Esophagus squamous epithelium (tissue), 5 donors: ENCODE measurements at regions not wholly inside any gene's neighbourhood (a gene's known extent, or its start where the extent isn't known, plus 50 kb on each side); places are given as distances from the start of the nearest gene placed in this dataset.

Experiments
- DNase-seq: peaks from one replicate; lab custom pipeline; 2025; lab: John Stamatoyannopoulos, UW
- H3K27ac ChIP-seq, 4 donors: fragments of 200-600 bp; sonication (generic); one replicate each; pipeline ENCODE4 v1.5.1; 2016 to 2019; ENCODE audit warnings: mild to moderate bottlenecking in 1 of 4
- H3K27me3 ChIP-seq, 4 donors: fragments of 200-600 bp; sonication (generic); 1 replicate in 3 of 4; 2 replicates in 1 of 4; pipeline versions ENCODE4 v1.5.1 to v1.6.0; 2017 to 2021; ENCODE audit warnings: antibody characterized with exemption in 1 of 4
- H3K36me3 ChIP-seq, 3 donors: fragments of 200-600 bp; sonication (generic); one replicate each; pipeline ENCODE4 v1.5.1; 2016 to 2019
- H3K4me1 ChIP-seq, 3 donors: fragments of 200-600 bp; sonication (generic); one replicate each; pipeline ENCODE4 v1.5.1; 2017 to 2019
- H3K4me3 ChIP-seq, 4 donors: fragments of 200-600 bp; sonication (generic); 1 replicate in 3 of 4; 2 replicates in 1 of 4; pipeline ENCODE4 v1.5.1; 2016 to 2019; ENCODE audit warnings: mild to moderate bottlenecking in 2 of 4, moderate library complexity in 1 of 4
- H3K9me3 ChIP-seq, 3 donors: fragments of 200-600 bp; sonication (generic); one replicate each; pipeline ENCODE4 v1.5.1; 2016 to 2019
- CTCF ChIP-seq, 6 experiments: fragments of 450-650 bp in 4 of 6; fragments of 200-600 bp in 2 of 6; sonication (generic) in 2 of 6; IDR thresholded peaks; one replicate each; pipeline ENCODE4 v1.5.1; 2016 to 2019; ENCODE audit warnings: antibody characterized with exemption in 6 of 6, mild to moderate bottlenecking in 4 of 6, moderate library complexity in 4 of 6
- POLR2A ChIP-seq, 4 donors: fragments of 450-650 bp; IDR thresholded peaks; one replicate each; pipeline ENCODE4 v1.6.1; 2017; ENCODE audit warnings: antibody characterized with exemption in 4 of 4, mild to moderate bottlenecking in 4 of 4, moderate library complexity in 3 of 4
- WGBS, 2 donors: methylation state at CpG; one replicate each; pipeline ENCODE4 v1.1.5; 2018; 5-methylcytosine and 5-hydroxymethylcytosine counted together
- intact Hi-C: fragments of 100-400 bp; cut with DNase I; formaldehyde crosslinking; loops from one replicate; pipeline ENCODE4 v1.15.0; 2022
- donor health status: DM: yes; HTN: yes; CAD: no.

DNA sequence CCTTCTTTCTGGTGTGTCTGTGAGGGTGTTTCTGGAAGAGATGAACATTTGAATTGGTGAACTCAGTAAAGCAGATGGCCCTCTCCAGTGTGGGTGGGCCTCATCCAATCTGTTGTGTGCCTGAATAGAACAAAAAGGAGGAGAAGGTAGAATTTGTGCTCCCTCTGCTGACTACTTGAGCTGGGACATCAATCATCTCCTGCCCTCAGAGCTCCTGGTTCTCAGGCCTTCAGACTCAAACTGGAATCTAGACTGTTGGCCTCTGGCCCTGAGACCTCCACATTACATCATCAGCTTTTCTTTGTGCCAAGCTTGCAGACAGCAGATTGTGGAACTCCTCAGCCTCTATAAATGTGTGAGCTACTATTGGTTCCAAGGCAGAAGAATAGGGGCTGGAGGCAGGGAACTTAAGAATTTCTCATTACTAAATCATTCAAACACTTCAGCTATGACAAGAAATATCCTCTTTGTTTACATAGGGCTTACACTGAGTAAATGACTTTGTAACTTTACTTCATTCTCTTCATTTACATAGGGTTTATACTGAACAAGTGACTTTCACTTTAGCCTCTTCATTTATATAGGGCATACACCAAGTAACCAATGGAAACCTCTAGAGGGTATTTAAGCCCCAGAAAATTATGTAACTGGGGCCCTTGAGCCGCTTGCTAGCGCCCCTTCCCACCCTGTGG, 86.9 kb upstream of the NWD2 start:
- no peak for DNase-seq
- TF ChIP-seq CTCF (IDR thresholded peaks at IDR 0.05) = no peak
- no peak for TF ChIP-seq POLR2A (IDR thresholded peaks at IDR 0.05)
- H3K36me3 ChIP-seq = no peaks in the 10 kb centered on the region
- 33 to 51% methylated on average over 2 of the region's 2 CpGs for WGBS, 2 donors
- intact Hi-C loops = no loop called here
- no peaks in the 10 kb centered on the region for H3K4me1 ChIP-seq
- H3K4me3 ChIP-seq = no peak overlapping the region
- H3K27ac ChIP-seq = no peak overlapping the region
- no peaks in the 10 kb centered on the region for H3K27me3 ChIP-seq
- H3K9me3 ChIP-seq = no peaks in the 10 kb centered on the region

DNA sequence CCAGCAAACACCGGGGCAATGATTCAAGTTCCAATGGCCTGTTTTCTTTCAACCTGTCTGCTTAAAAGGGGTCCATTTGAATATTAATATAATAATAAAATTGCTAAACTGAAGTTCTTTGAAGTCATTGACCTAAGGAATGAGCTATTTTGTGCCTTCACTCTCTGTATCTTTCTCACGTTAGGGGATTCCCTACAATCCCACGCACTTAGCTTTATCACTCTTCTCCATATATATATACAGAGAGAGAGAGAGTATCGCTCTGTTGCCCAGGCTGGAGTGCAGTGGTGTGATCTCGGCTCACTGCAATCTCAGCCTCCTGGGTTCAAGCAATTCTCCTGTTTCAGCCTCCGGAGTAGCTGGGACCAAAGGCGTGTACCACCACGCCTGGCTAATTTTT, 83.9 kb upstream of the NWD2 start:
- TF ChIP-seq POLR2A (IDR thresholded peaks at IDR 0.05) (no peak), CTCF (IDR thresholded peaks at IDR 0.05) (no peak)
- Histone ChIP-seq H3K4me3 (no peak overlapping the region), H3K27me3 (no peaks in the 10 kb centered on the region), H3K9me3 (no peaks in the 10 kb centered on the region), H3K4me1 (no peaks in the 10 kb centered on the region), H3K27ac (no peak overlapping the region), H3K36me3 (no peaks in the 10 kb centered on the region)
- WGBS, 2 donors = 81 to 83% methylated on average over 8 of the region's 8 CpGs
- intact Hi-C loops = no loop called here
- DNase-seq = no peak

DNA sequence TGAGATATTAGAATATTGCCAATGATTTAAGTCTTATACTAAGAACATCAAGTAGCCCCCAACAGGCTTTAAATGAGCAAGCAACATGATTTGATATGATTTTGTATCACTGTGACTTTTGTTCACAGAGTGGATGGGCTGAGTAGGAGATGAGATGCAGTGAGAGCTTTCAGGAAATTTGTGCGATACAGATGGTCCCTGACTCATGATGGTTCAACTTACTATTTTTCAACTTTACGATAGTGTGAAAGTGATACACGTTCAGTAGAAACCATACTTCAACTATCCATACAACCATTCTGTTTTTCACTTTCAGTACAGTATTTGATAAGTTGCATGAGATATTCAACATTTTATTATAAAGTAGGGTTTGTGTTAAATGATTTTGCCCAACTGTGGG, 78.7 kb upstream of the NWD2 start:
- Histone ChIP-seq H3K27me3 (no peaks in the 10 kb centered on the region), H3K27ac (no peak overlapping the region), H3K4me1 (no peaks in the 10 kb centered on the region), H3K9me3 (no peaks in the 10 kb centered on the region), H3K36me3 (no peaks in the 10 kb centered on the region), H3K4me3 (no peak overlapping the region)
- no peak for DNase-seq
- intact Hi-C loops = no loop called here
- TF ChIP-seq POLR2A (IDR thresholded peaks at IDR 0.05) (no peak), CTCF (IDR thresholded peaks at IDR 0.05) (no peak)
- WGBS, 2 donors = 89 to 91% methylated on average over 3 of the region's 3 CpGs

GRCh38 chr4:37169956-37170355, 74.6 kb upstream of the NWD2 start:
- H3K27me3 ChIP-seq = no peaks in the 10 kb centered on the region
- no peak overlapping the region for H3K27ac ChIP-seq
- no peak for DNase-seq
- H3K9me3 ChIP-seq = no peaks in the 10 kb centered on the region
- no peaks in the 10 kb centered on the region for H3K36me3 ChIP-seq
- TF ChIP-seq POLR2A (IDR thresholded peaks at IDR 0.05) = no peak
- no peak for TF ChIP-seq CTCF (IDR thresholded peaks at IDR 0.05)
- 73 to 74% methylated on average over 5 of the region's 5 CpGs for WGBS, 2 donors
- no peak overlapping the region for H3K4me3 ChIP-seq
- intact Hi-C loops = no loop called here
- H3K4me1 ChIP-seq = no peaks in the 10 kb centered on the region

GRCh38 chr4:37188100-37188499, 56.4 kb upstream of the NWD2 start:
- Histone ChIP-seq H3K36me3 (no peaks in the 10 kb centered on the region), H3K4me3 (no peak overlapping the region), H3K27ac (no peak overlapping the region), H3K27me3 (no peaks in the 10 kb centered on the region), H3K4me1 (no peaks in the 10 kb centered on the region), H3K9me3 (no peaks in the 10 kb centered on the region)
- intact Hi-C loops = no loop called here
- WGBS, 2 donors = 63 to 80% methylated on average over 6 to 9 of the region's 10 CpGs
- TF ChIP-seq POLR2A (IDR thresholded peaks at IDR 0.05) (no peak), CTCF (IDR thresholded peaks at IDR 0.05) (no peak)
- no peak for DNase-seq
